GM12892 (cell line): ENCODE measurements at regions not wholly inside any gene's neighbourhood (a gene's known extent, or its start where the extent isn't known, plus 50 kb on each side); places are given as distances from the start of the nearest gene placed in this dataset.
A peak's percentile ranks its signal among the peaks of the same experiment; 100 is the strongest.

Source experiments
- DNase-seq: peaks from one replicate; pipeline ENCODE4 v3.0.0; 2011; ENCODE audit not compliant: insufficient read length
- FAIRE-seq: peaks from 2 replicates; lab custom pipeline; 2011; peaks lifted over from hg19 to GRCh38; lab: Jason Lieb, UNC
- POLR2A ChIP-seq: IDR thresholded peaks from 2 replicates; pipeline ENCODE4 v1.6.1; 2011; ENCODE audit warnings: low read depth, low read length, control low read depth
- POLR2AphosphoS5 ChIP-seq: IDR thresholded peaks from 2 replicates; pipeline ENCODE4 v1.6.1; 2011; ENCODE audit warnings: low read depth, low read length, control low read depth
- TAF1 ChIP-seq: IDR thresholded peaks from 2 replicates; pipeline ENCODE4 v1.6.1; 2011; ENCODE audit warnings: low read depth, mild to moderate bottlenecking, control low read depth, low read length, borderline replicate concordance

- TF ChIP-seq POLR2AphosphoS5 (no peak), TAF1 (no peak), POLR2A (no peak)
- FAIRE-seq (no peak), DNase-seq (no peak)
These were observed 232.0 kb downstream of the BCAS1 start for GRCh38 chr20:53838311-53838868.

- TF ChIP-seq POLR2A (no peak), POLR2AphosphoS5 (no peak), TAF1 (no peak)
- FAIRE-seq (no peak), DNase-seq (no peak)
These were observed 233.1 kb downstream of the BCAS1 start for GRCh38 chr20:53837126-53837826.

GRCh38 chr20:53834749-53835148, 235.6 kb downstream of the BCAS1 start:
- DNase-seq: no peak
- TF ChIP-seq TAF1: no peak
- TF ChIP-seq POLR2A: no peak
- TF ChIP-seq POLR2AphosphoS5: no peak
- no peak for FAIRE-seq

GRCh38 chr20:53834062-53834442, 236.3 kb downstream of the BCAS1 start:
- DNase-seq: no peak
- TF ChIP-seq TAF1 (no peak), POLR2AphosphoS5 (no peak), POLR2A (no peak)

GRCh38 chr20:53833333-53834061, 236.9 kb downstream of the BCAS1 start:
- TF ChIP-seq POLR2A (no peak), TAF1 (no peak), POLR2AphosphoS5 (no peak)
- FAIRE-seq (no peak), DNase-seq (no peak)

More at GRCh38 chr20:53834062-53834442, 236.3 kb downstream of the BCAS1 start:
- no peak for FAIRE-seq

- FAIRE-seq (no peak), DNase-seq (no peak)
- TF ChIP-seq POLR2A (no peak), TAF1 (no peak), POLR2AphosphoS5 (no peak)
These were observed 237.9 kb downstream of the BCAS1 start for GRCh38 chr20:53832499-53832898.

GRCh38 chr20:53831812-53832211, 238.2 kb upstream of the ZNF217 start:
- DNase-seq: no peak
- FAIRE-seq: no peak
- TF ChIP-seq POLR2AphosphoS5: no peak
- TF ChIP-seq POLR2A: no peak
- no peak for TF ChIP-seq TAF1

GRCh38 chr20:53831228-53831627, 237.6 kb upstream of the ZNF217 start:
- TF ChIP-seq POLR2A: no peak
- no peak for TF ChIP-seq TAF1
- TF ChIP-seq POLR2AphosphoS5: no peak
- no peak for FAIRE-seq
- no peak for DNase-seq

GRCh38 chr20:53829724-53830521, 236.3 kb upstream of the ZNF217 start:
- TF ChIP-seq POLR2A (no peak), POLR2AphosphoS5 (no peak), TAF1 (no peak)
- DNase-seq (no peak), FAIRE-seq (peak; percentile 36)

- no peak for DNase-seq
These were observed 235.7 kb upstream of the ZNF217 start for GRCh38 chr20:53829255-53829723.

More at GRCh38 chr20:53829255-53829723, 235.7 kb upstream of the ZNF217 start:
- FAIRE-seq: no peak
- TF ChIP-seq POLR2A (no peak), TAF1 (no peak), POLR2AphosphoS5 (no peak)
